ENCODE measurements at regions not wholly inside any gene's neighbourhood (a gene's known extent, or its start where the extent isn't known, plus 50 kb on each side); places are given as distances from the start of the nearest gene placed in this dataset.

DNA sequence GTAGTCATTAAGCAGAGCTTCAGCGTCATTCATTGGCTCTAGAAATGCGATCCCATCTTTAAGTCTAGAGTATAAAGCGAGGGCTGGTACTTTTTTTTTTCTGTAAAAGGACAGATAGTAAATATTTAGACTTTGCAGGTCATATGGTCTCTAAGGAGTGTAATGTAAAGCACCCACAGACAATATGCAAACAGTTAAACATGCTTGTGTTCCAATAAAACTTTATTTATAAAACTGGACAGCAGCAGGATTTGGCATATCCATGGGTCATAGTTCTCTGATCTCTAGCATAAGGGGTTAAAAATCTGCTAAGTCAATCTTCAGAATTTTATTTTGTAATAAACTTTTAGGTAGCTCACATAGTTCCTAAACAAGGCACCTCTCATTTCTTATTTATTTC lies 226.8 kb upstream of the TBC1D5 start:
- ChIA-PET CTCF (interaction anchor here (1.4 kb wide), 1 partner anchor 10 kb away, joined by 3 read pairs; no protein-coding TSS in a partner anchor), POLR2A (no interaction called here)

DNA sequence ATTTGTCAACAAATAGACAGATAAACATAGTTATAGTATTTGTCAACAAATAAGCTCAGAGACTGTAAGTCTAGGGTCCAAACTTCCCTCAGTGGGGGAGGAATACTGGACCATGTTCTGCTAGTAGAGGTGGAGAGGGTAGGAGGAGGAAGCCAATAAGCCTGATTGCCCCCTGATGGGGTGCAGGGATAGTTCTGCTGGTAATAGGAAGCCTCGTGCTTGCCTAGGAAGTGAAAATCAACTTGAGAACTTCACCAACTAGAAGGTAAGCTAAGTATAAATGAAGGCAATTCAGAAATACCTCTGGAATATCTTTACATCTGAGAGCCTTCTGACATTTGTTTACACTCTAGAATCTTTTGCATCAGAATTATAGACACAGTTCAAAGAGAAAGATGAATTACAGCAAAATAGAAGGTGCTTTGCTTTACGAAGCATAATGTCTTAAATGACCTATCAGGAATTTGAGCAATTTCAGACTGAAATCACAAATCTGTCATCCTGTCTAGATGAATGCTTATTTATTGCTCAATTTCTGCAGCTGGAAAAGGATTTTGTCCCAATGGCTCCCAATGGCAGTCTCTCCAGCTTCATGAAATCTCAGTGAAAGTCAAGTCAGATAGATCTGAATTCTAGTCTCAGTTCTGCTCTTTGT lies 225.6 kb upstream of the TBC1D5 start:
- ChIA-PET POLR2A (no interaction called here), CTCF (no interaction called here)

DNA sequence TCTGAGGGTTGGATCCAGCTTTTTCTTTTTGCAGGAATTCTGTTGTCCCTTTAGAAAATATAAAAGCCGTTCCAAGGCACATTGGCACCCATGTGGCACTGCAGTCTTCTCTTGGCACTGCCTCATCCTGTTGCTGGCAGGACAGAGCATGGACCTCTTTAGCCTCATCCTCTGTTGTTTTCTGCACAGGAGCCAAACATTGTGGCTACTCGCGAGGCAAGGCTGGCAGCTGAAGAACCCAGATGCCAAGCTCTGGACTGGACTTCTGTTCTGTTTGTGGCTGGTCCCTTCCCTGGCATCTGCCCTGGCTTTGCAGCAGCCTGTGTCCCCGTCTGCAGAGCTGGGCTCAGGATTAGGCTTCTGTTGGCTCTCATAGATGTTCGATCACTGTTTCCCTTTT lies 224.7 kb upstream of the TBC1D5 start:
- ChIA-PET CTCF (no interaction called here), POLR2A (no interaction called here)

DNA sequence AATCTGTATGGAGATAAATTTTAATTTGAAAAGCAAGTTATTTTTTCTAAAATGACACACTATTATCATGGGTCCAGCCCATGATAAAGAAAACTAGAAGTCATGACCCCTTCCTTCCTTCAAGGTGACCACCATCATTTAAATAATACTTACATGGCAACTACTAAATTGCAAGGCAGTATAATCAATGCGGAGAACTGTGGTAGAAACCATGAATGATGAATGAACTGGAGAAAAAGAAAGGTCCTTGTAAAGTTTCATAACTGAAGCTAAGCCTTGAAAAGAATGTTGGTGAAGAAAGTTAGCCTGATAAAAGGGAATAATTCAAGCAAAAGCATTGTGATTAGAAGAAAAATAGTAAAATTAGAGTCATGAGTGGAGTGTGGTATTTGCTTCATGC lies 222.9 kb upstream of the TBC1D5 start:
- CTCF ChIA-PET = no interaction called here
- POLR2A ChIA-PET = no interaction called here

DNA sequence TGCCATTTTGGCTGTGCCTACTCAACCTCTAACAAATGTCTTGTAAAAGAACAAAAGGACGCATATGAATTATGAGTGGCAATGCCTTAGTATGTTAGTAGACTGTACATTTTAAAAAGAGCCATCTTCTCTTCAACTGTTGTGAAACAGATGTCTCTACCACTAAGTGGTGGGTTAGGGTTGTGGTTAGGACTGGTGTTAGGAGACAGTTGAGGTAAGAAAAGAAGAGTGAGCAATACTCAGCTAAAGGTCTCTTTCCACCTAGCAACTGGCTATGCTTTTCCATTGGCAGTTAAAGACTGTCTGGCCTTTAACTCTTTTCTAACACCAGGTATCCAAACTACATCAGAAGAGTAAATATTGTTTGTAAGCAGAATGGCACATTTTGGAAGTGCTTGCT lies 221.7 kb upstream of the TBC1D5 start:
- ChIA-PET POLR2A (no interaction called here), CTCF (no interaction called here)

DNA sequence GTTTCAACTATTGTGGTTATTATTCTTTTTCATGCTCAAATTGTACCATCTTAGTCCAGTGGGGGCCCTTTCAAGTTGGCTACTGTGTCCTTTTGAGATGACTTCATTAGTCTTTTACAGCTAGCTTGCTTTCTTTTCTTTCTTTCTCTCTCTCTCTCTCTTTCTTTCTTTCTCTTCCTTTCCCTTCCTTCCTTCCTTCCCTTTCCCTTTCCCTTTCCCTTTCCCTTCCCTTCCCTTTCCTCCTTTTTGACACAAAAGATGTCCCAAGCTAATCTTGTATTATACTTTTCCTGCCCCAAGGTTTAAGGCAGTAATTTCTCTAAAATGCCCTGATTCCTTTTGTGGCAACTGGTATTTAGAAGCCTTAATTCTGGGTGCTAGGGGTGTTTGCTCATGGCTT lies 213.0 kb upstream of the TBC1D5 start:
- POLR2A ChIA-PET = no interaction called here
- CTCF ChIA-PET = no interaction called here

DNA sequence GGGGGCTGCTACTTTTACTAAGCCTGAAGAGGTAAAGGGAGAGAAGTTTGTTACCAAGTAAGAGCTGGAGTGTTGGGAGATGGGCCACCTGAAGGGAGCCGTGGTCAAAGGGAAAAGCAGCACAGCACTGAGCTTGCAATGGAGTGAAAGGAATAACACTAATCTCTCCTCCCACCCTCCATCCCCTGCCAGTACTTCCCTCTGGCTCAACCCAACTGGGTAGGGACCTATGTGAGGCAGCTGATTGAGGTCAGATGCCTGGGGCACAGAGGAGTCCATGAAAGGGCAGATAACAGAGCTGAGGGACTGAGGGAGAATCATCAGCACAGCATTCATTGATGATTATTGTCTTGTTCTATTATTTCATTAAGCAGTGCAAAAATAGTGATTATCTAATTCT lies 212.4 kb upstream of the TBC1D5 start:
- POLR2A ChIA-PET = no interaction called here
- CTCF ChIA-PET = no interaction called here

DNA sequence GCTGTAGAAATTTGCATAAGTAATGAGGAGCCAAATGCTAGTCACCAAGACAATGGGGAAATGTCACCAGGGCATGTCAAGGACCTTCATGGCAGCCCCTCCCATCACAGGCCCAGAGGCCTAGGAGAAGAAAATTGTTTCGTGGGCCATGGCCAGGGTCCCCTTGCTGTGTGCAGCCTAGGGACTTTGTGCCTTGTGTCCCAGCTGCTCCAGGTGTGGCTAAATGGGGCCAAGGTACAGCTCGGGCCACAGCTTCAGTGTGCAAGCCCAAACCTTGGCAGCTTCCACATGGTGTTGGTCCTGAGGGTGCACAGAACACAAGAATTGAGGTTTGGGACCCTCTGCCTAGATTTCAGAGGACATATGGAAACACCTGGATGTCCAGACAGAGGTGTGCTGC lies 208.8 kb upstream of the TBC1D5 start:
- ChIA-PET POLR2A (no interaction called here), CTCF (no interaction called here)

DNA sequence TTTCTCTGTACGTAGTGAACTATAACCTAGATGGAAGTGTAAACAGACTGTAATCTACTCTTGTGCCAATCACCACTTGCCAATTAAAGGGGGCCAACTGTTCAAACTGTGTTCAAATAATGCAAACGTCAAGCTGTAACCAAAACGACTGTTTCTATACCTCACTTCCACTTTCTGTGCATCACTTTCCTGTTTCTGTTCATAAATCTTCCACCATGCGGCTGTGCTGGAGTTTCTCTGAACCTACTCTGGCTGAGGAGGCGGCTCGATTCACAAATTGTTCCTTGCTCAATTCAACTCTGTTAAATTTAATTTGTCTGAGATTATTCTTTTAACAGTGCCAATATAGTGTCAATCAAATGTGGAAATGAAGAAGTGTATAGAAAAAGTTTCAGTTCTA lies 206.7 kb upstream of the TBC1D5 start:
- CTCF ChIA-PET = no interaction called here
- POLR2A ChIA-PET = no interaction called here

DNA sequence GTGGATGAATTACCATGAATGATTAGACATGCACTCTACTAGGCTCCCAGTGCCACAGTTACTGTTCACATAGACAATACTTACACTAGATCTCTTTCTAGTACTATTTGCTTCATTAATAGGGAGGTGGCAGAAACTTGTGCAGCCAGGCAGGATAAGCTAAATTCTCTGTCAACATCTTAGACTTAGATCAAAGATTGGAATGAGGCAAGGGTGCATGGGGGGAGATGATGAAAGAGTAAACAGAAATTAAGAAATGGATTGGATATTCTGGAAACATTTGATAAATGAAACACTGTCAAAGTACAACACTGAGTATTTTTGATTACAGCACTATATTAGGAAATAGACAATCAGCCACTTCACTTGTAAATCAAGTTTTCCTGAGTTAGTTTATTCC lies 205.4 kb upstream of the TBC1D5 start:
- POLR2A ChIA-PET = no interaction called here
- CTCF ChIA-PET = no interaction called here

DNA sequence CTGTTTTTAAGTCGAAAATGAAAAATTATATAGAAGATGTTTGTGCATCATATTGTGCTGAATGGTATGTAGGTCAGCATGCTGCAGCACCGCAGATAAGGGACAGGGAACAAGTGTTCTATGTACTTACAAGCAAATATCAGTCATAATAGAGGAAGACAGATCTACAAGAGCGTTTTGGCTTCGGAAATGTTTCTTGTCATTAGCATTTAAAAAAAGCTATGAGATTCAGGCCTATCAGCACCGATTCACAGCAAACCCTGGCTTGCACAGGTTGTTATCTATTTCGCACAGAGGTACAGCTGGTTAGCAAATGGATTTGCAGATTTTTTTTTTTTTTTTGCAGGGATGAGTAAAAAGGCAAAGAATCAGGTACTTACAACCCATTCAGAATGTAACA lies 204.2 kb upstream of the TBC1D5 start:
- ChIA-PET CTCF (no interaction called here), POLR2A (no interaction called here)

DNA sequence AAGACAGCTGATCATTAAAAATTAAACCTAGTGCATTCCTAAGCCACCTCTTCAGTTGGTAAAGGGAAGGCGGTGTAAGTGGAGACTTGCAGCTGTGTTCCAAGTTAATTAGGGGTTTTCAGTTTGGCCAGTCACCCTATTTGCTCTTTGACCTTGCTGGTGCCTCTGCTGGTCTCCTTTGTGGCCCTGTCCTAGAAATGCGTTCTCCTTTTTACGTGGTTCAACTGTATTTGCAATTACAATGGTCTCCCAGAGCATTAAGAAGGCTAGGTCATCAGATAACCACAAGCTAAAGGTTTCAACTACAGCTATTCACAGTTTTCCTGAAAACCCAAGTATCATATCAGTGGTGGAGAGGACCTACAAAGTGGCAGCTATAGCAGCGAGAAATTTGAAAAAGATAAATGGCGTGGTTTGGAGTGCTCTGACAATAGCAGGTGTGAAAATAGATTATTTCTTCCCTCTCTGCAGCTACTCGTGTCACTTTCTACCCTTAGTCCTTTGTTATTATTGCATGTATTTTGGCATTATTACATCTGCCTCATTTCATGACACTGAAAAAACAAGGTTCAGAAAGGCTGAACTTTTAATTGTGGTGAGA lies 203.5 kb upstream of the TBC1D5 start:
- ChIA-PET POLR2A (no interaction called here), CTCF (no interaction called here)

DNA sequence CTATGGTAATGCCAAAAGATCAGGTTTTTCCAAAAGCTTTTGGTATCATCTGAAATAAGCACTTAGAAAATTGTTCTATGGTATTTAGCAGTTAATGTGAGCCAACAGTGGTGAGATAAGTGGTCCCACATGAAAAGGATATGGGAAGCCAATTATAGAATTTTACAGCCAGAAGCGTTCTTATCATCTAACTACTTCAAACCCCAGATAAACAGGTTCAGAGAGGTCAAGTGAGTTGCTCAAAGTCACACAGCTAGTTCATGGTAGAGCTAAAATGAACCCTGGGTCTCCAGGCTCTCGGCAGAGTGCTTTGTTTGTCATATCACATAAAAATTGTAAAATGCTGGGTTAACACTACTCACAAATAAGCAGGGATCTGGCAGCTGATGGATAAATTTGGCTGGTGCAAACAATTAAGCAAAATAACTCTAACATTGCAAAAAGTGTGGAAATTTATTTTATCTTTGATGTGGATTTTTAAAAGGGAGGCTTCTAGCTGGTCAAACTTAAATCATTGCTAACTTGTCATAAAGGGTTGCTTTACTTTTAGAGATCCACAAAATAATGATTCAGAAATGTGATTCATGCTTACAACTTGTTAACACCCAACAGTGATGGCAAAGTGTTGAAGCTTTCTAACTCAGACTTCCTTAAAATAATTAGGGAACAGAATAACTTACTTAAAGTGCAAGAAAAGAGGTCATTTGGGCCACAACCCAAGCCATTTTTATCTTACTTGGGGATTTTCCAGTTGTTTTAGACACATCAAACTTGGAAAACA lies 202.8 kb upstream of the TBC1D5 start:
- CTCF ChIA-PET = no interaction called here
- POLR2A ChIA-PET = no interaction called here

DNA sequence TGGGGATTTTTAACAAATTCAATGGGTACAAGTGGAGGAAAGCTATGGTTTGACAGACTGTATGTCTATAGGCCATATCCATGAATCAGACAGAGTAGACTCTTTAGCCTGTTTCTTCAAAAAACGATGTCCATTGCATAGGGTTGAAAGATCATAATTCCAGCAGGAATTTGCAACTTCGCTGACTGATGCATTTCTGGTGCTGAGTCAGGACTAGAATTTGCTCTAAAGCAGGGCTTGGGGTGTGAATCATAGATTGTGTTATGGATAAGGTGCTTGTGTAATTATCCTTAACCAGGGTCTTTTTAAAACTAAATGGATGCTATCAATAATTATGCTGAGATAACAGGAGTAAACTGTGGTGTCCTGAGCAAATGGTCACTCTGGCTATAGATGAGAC lies 200.4 kb upstream of the TBC1D5 start:
- POLR2A ChIA-PET = no interaction called here
- CTCF ChIA-PET = no interaction called here

DNA sequence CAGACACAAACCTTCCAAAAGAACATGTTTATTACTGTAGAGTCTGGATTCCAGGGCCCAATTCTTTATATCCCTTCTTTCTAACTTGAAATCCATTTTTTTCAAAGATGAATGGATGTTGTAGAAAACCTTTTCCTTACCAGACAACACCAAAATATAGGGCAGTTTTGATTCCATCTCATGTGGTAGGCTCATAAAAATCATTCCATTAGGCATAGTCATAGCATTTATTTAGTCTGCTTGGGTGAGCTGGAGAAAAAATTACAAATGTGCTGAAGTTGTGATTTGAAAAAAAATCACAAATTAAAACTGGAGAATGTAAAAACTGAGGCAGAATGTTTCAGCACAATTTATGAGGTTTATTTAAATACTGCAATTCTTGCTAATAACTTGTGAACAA lies 199.3 kb upstream of the TBC1D5 start:
- ChIA-PET POLR2A (no interaction called here), CTCF (no interaction called here)

DNA sequence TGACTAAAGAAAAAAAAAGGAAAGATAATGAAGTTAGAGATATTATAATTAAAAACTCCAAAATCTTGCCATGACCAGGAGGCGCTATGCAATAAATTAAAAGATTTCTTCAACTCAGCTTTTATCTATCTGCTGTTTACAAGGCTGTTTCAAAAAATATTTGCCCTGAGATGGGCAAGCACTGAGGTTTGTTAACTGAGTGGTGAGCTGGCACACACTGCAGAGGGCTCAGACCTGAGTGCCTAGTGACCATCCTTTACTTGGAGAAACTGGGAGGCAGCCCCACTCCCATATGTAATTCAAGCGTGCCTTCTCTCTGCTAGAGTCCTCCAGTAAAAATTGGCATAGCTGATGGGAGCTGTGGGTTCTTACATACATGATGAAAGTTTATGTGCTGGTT lies 198.7 kb upstream of the TBC1D5 start:
- ChIA-PET POLR2A (no interaction called here), CTCF (no interaction called here)

DNA sequence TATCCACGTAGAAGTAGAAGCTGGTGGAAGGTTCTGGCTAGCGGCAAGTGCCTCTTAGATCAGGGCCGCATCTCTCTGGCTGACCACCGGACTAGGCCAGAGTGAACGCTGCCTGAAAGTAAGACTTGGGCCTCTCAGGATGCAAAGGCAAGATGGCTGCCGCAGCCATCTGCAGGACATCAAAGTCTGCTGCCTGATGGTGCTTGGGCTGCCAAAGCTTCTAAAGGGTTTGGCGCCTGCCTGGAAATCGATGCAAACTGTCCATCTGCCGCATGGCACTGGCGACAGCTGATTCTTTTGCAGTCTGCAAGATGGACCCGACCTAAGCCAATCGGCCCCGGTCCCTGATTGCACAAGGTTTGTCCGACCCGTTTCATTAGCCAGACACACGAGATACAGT lies 196.7 kb upstream of the TBC1D5 start:
- ChIA-PET CTCF (interaction anchor here (0.6 kb wide), 1 partner anchor 1160 kb away, joined by 3 read pairs; no protein-coding TSS in a partner anchor), POLR2A (interaction anchor here (0.5 kb wide), 1 partner anchor 11 kb away, joined by 4 read pairs; no protein-coding TSS in a partner anchor)

DNA sequence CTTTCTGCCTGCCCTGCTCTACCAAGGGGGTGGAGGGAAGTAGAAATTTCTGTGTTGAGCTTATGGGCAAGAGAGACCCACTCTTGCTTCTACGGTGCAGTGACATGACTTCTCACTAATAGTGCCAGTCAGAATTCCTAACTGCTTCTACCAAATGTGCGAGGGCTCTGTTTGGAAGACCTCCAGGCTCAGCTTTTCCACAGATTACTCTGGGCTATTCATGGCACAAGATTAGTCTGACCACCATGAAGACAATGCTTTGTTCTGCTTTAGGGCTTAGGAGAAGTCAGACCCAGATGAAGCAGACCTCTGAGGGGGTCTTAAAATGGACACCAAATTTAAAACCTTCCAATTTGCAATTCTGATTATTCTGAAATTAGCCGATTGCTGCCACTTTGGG lies 195.9 kb upstream of the TBC1D5 start:
- ChIA-PET POLR2A (no interaction called here), CTCF (no interaction called here)

DNA sequence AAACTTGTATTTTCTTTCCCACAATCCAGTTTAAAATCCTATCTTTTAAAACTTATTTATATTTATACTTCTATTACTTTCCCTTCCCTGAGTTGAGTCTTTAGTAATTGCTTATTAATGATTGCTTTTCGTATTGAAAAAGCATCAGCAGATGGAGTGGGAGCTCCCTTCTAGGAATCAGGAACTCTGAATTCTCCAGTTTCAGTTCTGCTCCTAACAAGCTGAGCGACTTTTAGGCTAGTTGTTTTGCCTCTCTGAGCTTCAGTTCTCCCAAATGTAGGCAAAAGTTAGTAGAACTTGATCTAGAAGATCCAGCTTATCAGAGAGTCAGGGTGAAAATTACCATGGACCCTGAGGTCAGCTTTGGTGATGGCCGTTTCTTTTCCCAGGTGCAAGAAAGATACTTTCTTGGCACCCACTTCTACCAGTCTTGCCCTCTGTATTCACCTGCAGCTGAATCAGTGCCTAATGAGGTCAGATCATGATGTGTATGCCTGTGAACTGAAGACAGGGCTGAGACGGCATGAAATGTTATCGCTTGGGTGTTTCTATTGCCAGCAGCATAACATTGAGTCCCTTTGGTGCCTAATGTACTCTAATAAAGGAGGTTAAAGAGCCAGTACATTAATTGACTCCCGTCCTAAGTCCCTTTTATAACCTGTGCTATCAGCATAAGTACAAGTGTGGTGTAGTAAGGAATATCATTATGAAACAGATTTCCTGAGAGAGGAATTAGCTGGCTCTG lies 194.5 kb upstream of the TBC1D5 start:
- CTCF ChIA-PET = no interaction called here
- POLR2A ChIA-PET = no interaction called here

DNA sequence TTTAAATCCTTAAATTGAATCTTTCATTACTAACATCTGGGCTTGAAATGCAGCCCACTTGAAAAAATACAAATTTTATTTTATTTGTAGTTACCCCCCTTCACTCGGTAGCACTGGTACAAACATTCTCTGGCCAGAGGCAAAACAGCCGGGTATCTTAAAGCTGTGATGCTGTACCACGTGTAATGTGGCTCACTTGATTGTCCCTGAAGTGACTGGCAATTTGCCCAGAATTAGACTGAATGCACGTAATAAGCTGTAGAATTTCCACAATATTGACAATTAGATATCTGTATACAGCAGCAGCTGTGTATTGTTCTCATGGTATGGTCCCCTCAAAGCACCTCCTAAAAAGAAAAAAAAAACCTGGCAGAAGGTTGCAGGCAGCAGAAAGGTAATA lies 192.8 kb upstream of the TBC1D5 start:
- POLR2A ChIA-PET = no interaction called here

DNA sequence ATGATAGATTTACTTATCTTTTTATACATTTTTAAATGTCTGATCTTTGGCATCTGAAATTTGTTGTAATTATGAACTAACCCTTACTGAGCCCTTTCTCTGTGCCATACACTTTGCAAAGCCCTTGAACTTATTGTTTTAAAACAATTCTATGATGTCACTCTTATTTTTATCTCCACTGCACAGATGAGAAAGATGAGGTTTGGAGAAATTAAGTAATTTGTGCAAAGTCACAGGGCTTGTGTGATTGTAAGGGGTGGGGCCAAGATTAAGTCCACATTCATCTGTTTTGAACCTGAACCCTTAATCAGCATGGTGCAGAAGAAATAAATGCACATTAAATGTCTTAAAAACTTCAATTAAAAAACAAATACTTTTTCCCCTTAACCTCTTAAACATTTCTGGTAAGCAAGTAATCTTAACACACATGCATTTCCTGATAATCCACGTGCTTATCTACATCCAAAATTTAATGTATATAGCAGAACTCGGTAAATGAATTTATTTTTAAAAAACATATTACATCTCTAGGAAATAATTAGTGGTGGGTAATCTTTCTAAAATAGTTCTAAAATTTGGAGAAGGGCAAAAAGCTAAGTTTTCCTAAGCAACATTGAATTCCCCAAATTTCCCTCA lies 189.8 kb upstream of the TBC1D5 start:
- ChIA-PET CTCF (no interaction called here), POLR2A (no interaction called here)

More for the DNA sequence above, 192.8 kb upstream of the TBC1D5 start:
- CTCF ChIA-PET = no interaction called here

Data from activated CD8-positive, alpha-beta memory T cell treated with anti-CD3 and anti-CD28 coated beads for 36 hours (primary cell).